NCI-H748 treated with DMSO at 0.1 percent for 48 hours (cell line): ENCODE measurements at regions not wholly inside any gene's neighbourhood (a gene's known extent, or its start where the extent isn't known, plus 50 kb on each side); places are given as distances from the start of the nearest gene placed in this dataset.

ENCODE experiments used
- DNase-seq: peaks from one replicate; lab custom pipeline; 2025; lab: John Stamatoyannopoulos, UW

GRCh38 chr14:98633380-98633779, 638.6 kb downstream of the BCL11B start:
- peak; percentile 98 for DNase-seq

- DNase-seq: peak; percentile 32
These were observed 637.8 kb downstream of the BCL11B start for GRCh38 chr14:98634043-98634820.

GRCh38 chr14:98638366-98638765, 633.6 kb downstream of the BCL11B start:
- DNase-seq: no peak

GRCh38 chr14:98647754-98648153, 624.2 kb downstream of the BCL11B start:
- DNase-seq: no peak

- DNase-seq: no peak
These were observed 621.0 kb downstream of the BCL11B start for GRCh38 chr14:98651037-98651436.

GRCh38 chr14:98665007-98665406, 607.0 kb downstream of the BCL11B start:
- DNase-seq: no peak

GRCh38 chr14:98666545-98666944, 605.5 kb downstream of the BCL11B start:
- no peak for DNase-seq

GRCh38 chr14:98682033-98682432, 590.0 kb downstream of the BCL11B start:
- no peak for DNase-seq

GRCh38 chr14:98682726-98683125, 589.3 kb downstream of the BCL11B start:
- DNase-seq: no peak

- DNase-seq: no peak
These were observed 587.5 kb downstream of the BCL11B start for GRCh38 chr14:98684468-98684867.

GRCh38 chr14:98685725-98686124, 586.3 kb downstream of the BCL11B start:
- no peak for DNase-seq

GRCh38 chr14:98688446-98688845, 583.6 kb downstream of the BCL11B start:
- DNase-seq: no peak

GRCh38 chr14:98689951-98690350, 582.0 kb downstream of the BCL11B start:
- no peak for DNase-seq

GRCh38 chr14:98692832-98693231, 579.2 kb downstream of the BCL11B start:
- DNase-seq: no peak

GRCh38 chr14:98694541-98694940, 577.5 kb downstream of the BCL11B start:
- no peak for DNase-seq

GRCh38 chr14:98695809-98696208, 576.2 kb downstream of the BCL11B start:
- DNase-seq: no peak

- DNase-seq: no peak
These were observed 573.7 kb downstream of the BCL11B start for GRCh38 chr14:98698341-98698740.

- no peak for DNase-seq
These were observed 571.2 kb downstream of the BCL11B start for GRCh38 chr14:98700748-98701147.

GRCh38 chr14:98701377-98701776, 570.6 kb downstream of the BCL11B start:
- DNase-seq: no peak

- no peak for DNase-seq
These were observed 567.6 kb downstream of the BCL11B start for GRCh38 chr14:98704441-98704840.

- DNase-seq: no peak
These were observed 566.1 kb downstream of the BCL11B start for GRCh38 chr14:98705871-98706300.

- DNase-seq: no peak
These were observed 564.5 kb downstream of the BCL11B start for GRCh38 chr14:98707522-98707921.

GRCh38 chr14:98708555-98708954, 563.4 kb downstream of the BCL11B start:
- no peak for DNase-seq

- no peak for DNase-seq
These were observed 560.5 kb downstream of the BCL11B start for GRCh38 chr14:98711453-98711852.
